ENCODE measurements at regions not wholly inside any gene's neighbourhood (a gene's known extent, or its start where the extent isn't known, plus 50 kb on each side); places are given as distances from the start of the nearest gene placed in this dataset.

DNA sequence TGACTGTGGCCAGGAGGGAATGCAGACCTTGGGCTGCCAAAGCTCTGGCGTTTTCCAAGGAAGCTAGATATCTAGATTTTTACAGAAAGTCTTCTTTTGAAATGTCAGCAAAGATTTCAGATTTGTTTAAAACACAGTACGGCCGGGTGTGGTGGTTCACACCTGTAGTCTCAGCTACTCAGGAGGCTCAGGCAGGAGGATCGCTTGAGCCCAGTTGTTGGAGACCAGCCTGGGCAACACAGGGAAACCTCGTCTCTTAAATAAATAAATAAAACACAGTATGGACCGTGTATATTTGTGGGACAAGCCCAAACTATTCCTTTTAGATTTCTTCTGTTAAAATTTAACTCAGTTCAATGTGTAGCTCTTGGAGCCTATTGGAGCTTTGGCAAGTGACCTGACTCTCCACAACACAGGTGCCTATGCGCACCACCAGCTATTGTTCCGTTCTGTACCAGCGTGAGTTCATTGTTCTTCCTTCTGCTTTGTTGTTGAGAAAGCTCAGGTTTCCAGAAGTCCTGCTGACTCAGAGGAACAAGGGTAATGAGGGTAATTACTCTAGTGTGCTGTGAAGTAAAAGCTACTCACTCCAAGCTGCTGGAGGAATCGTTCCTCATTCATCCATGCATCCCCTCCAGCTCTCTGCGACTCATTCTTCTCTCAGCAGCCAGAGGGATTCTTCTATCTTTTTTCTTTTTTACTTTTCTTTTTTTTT lies 73.1 kb upstream of the SLC6A6 start:
- no peaks in the 10 kb centered on the region for H3K23me2 ChIP-seq (ENCODE audit: insufficient read length, low read depth, low read length, poor library complexity, severe bottlenecking)
- peak; percentile 85 for DNase-seq
- no peaks in the 10 kb centered on the region for H4K20me1 ChIP-seq (ENCODE audit: control insufficient read depth, insufficient read depth, insufficient read length)
- no peak overlapping the region for H4K5ac ChIP-seq (ENCODE audit: insufficient read length, low read depth, low read length)
- Mint-ChIP-seq H3K4me1 (peaks cover 21 to 24% of the 10 kb centered on the region in 2 experiments), H3K27me3 (ENCODE audit: low read depth) (peaks cover 4% of the 10 kb centered on the region), H3K27ac (peak overlapping the region; percentile 62 to 90 (median 74); a peak in 5 of 7 replicates), H3K4me3 (peak overlapping the region in 1 of 2 experiments; percentile 0; a peak in 1 of 5 replicates), H3K9me3 (peaks cover 4 to 7% of the 10 kb centered on the region in 2 experiments; a peak in 4 of 5 replicates), H3K36me3 (ENCODE audit: insufficient read depth in 1 of 3, low read depth in 3 of 3) (peaks cover 0 to 6% (median 4%) of the 10 kb centered on the region in 3 experiments; a peak in 3 of 7 replicates)
- H3K27ac ChIP-seq (ENCODE audit: insufficient read length, low read depth, low read length): no peak overlapping the region
- no peak overlapping the region for H3K18ac ChIP-seq (ENCODE audit: insufficient read length, low read depth, low read length)
- no peak overlapping the region for H2AFZ ChIP-seq (ENCODE audit: low read length)
- H3K4me1 ChIP-seq (ENCODE audit: insufficient read depth, low read length): peaks cover 3% of the 10 kb centered on the region; the same call in 1 of the 2 replicates
- no peaks in the 10 kb centered on the region for H3K27me3 ChIP-seq (ENCODE audit: insufficient read depth, low read length)
- H4K8ac ChIP-seq (replicated peaks; ENCODE audit: insufficient read length, low read depth, low read length): no peak overlapping the region
- no peak overlapping the region for H2BK15ac ChIP-seq (ENCODE audit: low read depth, low read length)
- H2BK120ac ChIP-seq (ENCODE audit: low read depth, low read length, poor library complexity, severe bottlenecking): no peak overlapping the region
- H3K23ac ChIP-seq (ENCODE audit: insufficient read length, low read depth, low read length): no peak overlapping the region
- no peaks in the 10 kb centered on the region for H3K79me2 ChIP-seq (ENCODE audit: insufficient read depth, low read length)
- no peak overlapping the region for H2BK12ac ChIP-seq (ENCODE audit: insufficient read length, low read depth, low read length)
- no peaks in the 10 kb centered on the region for H3K9me3 ChIP-seq (ENCODE audit: control insufficient read depth, low read depth, low read length)
- WGBS (ENCODE audit: extremely low coverage, insufficient read length, low lambda C conversion rate): no CpG with 5 or more reads among the region's 11 CpGs
- H3K4me2 ChIP-seq (ENCODE audit: insufficient read depth, insufficient read length, low read length): peak overlapping the region; percentile 23
- H4K91ac ChIP-seq (ENCODE audit: insufficient read length, low read depth, low read length): no peak overlapping the region
- H3K4ac ChIP-seq (ENCODE audit: low read depth, low read length): no peak overlapping the region; the same call in 1 of the 2 replicates
- H2BK20ac ChIP-seq (ENCODE audit: low read depth, low read length, poor library complexity, severe bottlenecking): no peak overlapping the region
- no peak overlapping the region for H2BK5ac ChIP-seq (ENCODE audit: insufficient read length, low read length)
- H3K14ac ChIP-seq (ENCODE audit: insufficient read depth, low read length): no peak overlapping the region
- no peak overlapping the region for H3K9ac ChIP-seq (ENCODE audit: extremely low read depth, insufficient read length, low read length)
- TF ChIP-seq, protein P1, sequence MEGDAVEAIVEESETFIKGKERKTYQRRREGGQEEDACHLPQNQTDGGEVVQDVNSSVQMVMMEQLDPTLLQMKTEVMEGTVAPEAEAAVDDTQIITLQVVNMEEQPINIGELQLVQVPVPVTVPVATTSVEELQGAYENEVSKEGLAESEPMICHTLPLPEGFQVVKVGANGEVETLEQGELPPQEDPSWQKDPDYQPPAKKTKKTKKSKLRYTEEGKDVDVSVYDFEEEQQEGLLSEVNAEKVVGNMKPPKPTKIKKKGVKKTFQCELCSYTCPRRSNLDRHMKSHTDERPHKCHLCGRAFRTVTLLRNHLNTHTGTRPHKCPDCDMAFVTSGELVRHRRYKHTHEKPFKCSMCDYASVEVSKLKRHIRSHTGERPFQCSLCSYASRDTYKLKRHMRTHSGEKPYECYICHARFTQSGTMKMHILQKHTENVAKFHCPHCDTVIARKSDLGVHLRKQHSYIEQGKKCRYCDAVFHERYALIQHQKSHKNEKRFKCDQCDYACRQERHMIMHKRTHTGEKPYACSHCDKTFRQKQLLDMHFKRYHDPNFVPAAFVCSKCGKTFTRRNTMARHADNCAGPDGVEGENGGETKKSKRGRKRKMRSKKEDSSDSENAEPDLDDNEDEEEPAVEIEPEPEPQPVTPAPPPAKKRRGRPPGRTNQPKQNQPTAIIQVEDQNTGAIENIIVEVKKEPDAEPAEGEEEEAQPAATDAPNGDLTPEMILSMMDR (conservative IDR thresholded peaks at IDR 0.05): no peak
- no peak overlapping the region for H2AK5ac ChIP-seq (ENCODE audit: insufficient read length, low read length)
- no peak overlapping the region for H3K56ac ChIP-seq (ENCODE audit: insufficient read length, low read depth, low read length)
- no peak overlapping the region for H3T11ph ChIP-seq (ENCODE audit: low read length)
- no peaks in the 10 kb centered on the region for H3K79me1 ChIP-seq (ENCODE audit: insufficient read depth, low read depth, low read length, poor library complexity, severe bottlenecking)
